GF-D8 (cell line): ENCODE measurements at regions not wholly inside any gene's neighbourhood (a gene's known extent, or its start where the extent isn't known, plus 50 kb on each side); places are given as distances from the start of the nearest gene placed in this dataset.
A peak's percentile ranks its signal among the peaks of the same experiment; 100 is the strongest.

Source experiments
- DNase-seq: peaks from one replicate; lab custom pipeline; 2025; lab: John Stamatoyannopoulos, UW

GRCh38 chr6:21426841-21427490 lies 166.6 kb upstream of the SOX4 start:
- DNase-seq, result no peak

- no peak for DNase-seq
Observed at GRCh38 chr6:21429291-21429690, 164.3 kb upstream of the SOX4 start.

- DNase-seq, result peak; percentile 25
Observed at GRCh38 chr6:21431526-21431925, 162.0 kb upstream of the SOX4 start.

- DNase-seq, result no peak
Observed at GRCh38 chr6:21436625-21437024, 156.9 kb upstream of the SOX4 start.

GRCh38 chr6:21437581-21437980 lies 156.0 kb upstream of the SOX4 start:
- no peak for DNase-seq

GRCh38 chr6:21438237-21438985 lies 155.1 kb upstream of the SOX4 start:
- DNase-seq, result peak; percentile 29

- peak; percentile 66 for DNase-seq
Observed at GRCh38 chr6:21438986-21439352, 154.6 kb upstream of the SOX4 start.

GRCh38 chr6:21441386-21441785 lies 152.2 kb upstream of the SOX4 start:
- peak; percentile 3 for DNase-seq

GRCh38 chr6:21442874-21443273 lies 150.7 kb upstream of the SOX4 start:
- no peak for DNase-seq

- DNase-seq, result no peak
Observed at GRCh38 chr6:21444711-21445260, 148.8 kb upstream of the SOX4 start.

- no peak for DNase-seq
Observed at GRCh38 chr6:21447987-21448386, 145.6 kb upstream of the SOX4 start.

GRCh38 chr6:21448485-21449109 lies 145.0 kb upstream of the SOX4 start:
- no peak for DNase-seq

GRCh38 chr6:21450149-21450548 lies 143.4 kb upstream of the SOX4 start:
- DNase-seq, result no peak

GRCh38 chr6:21450628-21451027 lies 142.9 kb upstream of the SOX4 start:
- DNase-seq, result no peak

- DNase-seq, result no peak
Observed at GRCh38 chr6:21451546-21452013, 142.0 kb upstream of the SOX4 start.

- no peak for DNase-seq
Observed at GRCh38 chr6:21454262-21454661, 139.3 kb upstream of the SOX4 start.

GRCh38 chr6:21455071-21455470 lies 138.5 kb upstream of the SOX4 start:
- DNase-seq, result no peak

- DNase-seq, result no peak
Observed at GRCh38 chr6:21457647-21458046, 135.9 kb upstream of the SOX4 start.

- DNase-seq, result no peak
Observed at GRCh38 chr6:21459641-21460040, 133.9 kb upstream of the SOX4 start.

- DNase-seq, result no peak
Observed at GRCh38 chr6:21461844-21462518, 131.6 kb upstream of the SOX4 start.

- no peak for DNase-seq
Observed at GRCh38 chr6:21462519-21462852, 131.1 kb upstream of the SOX4 start.

- no peak for DNase-seq
Observed at GRCh38 chr6:21467091-21467490, 126.5 kb upstream of the SOX4 start.

- DNase-seq, result no peak
Observed at GRCh38 chr6:21468461-21468860, 125.1 kb upstream of the SOX4 start.
